GM13977 (cell line): ENCODE measurements at regions not wholly inside any gene's neighbourhood (a gene's known extent, or its start where the extent isn't known, plus 50 kb on each side); places are given as distances from the start of the nearest gene placed in this dataset.

Experiments
- DNase-seq: peaks from one replicate; pipeline ENCODE4 v3.0.0; 2012; ENCODE audit warnings: low spot score
- in situ Hi-C: fragments of 300-500 bp; cut with MboI; formaldehyde crosslinking; loops from one replicate; pipeline ENCODE4 v1.12.0; 2022; ENCODE audit warnings: low sequenced_read_pairs, low pct_unique_long_range_greater_than_20kb, mixed read lengths, inconsistent platforms; ENCODE audit not compliant: unreplicated experiment
- TF ChIP-seq, protein P1 (sequence below): IDR thresholded peaks from 2 replicates; pipeline ENCODE4 v1.5.1; 2012; ENCODE audit warnings: mild to moderate bottlenecking, control low read depth; ENCODE audit not compliant: insufficient read depth; ENCODE audit errors: extremely low read depth, missing control alignments

DNA sequence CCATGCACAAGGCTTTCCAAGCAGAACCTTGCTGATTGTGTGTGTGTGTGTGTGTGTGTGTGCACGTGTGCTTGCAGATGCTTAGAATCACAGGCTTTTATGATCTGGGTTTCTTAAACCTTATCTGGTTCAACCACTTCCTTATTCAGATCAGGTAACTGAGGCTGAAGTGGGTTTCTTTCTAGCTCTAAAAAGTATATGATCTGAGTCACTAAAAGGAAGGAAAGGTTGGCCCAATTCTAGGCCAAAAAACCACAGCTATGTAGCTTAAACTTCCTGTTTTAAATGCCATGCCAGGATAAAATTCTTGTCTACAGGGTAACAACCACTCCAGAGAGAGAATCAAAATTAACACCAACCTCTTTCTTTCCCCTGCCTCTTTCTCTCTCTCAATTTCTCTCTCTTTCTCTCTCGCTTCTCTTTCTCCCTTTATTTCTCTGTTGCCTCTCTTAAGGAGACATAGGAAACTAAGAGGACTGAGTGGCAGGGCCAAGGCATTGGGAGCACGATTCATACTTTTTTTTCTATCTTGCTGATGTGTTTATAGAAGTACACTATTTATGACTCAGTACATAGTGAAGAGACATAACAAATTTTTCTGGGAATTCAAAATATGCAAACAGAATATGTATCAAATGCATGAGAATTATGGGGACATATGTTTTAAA, 140.3 kb downstream of the TRIB2 start:
- TF ChIP-seq, protein P1, sequence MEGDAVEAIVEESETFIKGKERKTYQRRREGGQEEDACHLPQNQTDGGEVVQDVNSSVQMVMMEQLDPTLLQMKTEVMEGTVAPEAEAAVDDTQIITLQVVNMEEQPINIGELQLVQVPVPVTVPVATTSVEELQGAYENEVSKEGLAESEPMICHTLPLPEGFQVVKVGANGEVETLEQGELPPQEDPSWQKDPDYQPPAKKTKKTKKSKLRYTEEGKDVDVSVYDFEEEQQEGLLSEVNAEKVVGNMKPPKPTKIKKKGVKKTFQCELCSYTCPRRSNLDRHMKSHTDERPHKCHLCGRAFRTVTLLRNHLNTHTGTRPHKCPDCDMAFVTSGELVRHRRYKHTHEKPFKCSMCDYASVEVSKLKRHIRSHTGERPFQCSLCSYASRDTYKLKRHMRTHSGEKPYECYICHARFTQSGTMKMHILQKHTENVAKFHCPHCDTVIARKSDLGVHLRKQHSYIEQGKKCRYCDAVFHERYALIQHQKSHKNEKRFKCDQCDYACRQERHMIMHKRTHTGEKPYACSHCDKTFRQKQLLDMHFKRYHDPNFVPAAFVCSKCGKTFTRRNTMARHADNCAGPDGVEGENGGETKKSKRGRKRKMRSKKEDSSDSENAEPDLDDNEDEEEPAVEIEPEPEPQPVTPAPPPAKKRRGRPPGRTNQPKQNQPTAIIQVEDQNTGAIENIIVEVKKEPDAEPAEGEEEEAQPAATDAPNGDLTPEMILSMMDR, result no peak
- in situ Hi-C loops, result no loop called here
- DNase-seq, result no peak

DNA sequence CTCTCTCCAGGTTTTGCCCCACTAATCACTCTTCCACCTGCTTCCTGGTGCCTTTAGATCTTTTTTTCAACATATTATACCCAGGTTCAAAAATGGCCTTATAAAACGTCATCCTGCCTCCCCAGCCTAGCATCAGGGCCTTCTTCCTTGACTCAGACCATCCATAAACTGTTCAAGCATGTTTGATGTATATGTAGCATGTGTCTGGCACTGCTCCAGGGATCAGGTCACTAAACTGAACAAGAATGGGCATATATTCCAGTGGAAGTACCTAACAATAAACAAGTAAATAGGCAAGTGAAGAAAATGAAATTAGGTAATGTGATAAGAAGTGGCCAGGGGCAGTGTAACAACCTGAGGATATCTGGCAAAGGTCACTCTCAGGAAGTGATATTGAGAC, 141.2 kb downstream of the TRIB2 start:
- TF ChIP-seq, protein P1, result no peak
- in situ Hi-C loops, result no loop called here
- DNase-seq, result no peak

DNA sequence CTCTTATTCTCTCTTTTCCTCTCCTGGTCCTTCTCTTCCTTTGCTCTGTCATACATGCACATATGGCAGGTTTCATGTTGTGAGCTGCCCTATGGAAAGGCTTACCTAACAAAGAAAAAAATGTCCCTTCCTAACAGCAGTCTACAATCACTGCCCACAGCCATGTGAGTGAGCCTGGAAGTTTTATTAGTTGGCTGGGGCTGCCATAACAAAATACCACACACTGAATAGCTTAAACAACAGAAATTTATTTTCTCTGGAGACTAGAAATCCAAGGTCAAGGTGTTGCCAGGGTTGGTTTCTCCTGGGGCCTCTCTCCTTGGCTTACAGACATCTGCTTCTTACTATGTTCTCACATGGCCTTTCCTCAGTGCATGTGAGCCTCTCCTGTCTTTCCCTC, 142.1 kb downstream of the TRIB2 start:
- TF ChIP-seq, protein P1, result no peak
- in situ Hi-C loops, result no loop called here
- no peak for DNase-seq

DNA sequence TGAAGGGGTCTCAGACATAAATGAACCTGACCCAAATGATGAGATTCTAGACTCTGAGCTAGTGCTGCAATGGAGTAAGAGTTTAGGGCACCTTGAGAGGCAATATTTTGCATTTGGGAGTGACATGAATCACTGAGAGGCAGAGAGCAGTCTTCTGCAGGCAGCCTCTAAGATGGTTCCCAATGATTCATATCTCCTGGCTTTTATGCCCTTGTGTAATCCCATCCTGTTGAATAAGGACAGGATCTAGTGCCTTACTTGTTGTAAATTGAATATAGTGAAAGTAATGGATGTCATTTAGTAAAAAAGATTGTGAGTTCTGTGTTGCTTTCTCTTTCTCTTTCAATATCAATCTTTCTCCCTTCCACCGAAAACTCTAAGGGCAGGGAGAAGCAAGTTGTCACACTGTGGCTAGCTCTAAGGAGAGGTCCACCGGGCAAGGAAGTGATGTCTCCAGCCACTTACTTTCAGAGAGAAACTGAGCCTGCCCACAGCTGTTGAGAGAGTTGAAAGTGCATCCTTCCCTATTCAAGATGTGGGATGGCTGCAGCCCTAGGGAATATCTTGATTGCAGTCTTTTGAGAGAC, 144.7 kb downstream of the TRIB2 start:
- TF ChIP-seq, protein P1, result no peak
- in situ Hi-C loops, result no loop called here

DNA sequence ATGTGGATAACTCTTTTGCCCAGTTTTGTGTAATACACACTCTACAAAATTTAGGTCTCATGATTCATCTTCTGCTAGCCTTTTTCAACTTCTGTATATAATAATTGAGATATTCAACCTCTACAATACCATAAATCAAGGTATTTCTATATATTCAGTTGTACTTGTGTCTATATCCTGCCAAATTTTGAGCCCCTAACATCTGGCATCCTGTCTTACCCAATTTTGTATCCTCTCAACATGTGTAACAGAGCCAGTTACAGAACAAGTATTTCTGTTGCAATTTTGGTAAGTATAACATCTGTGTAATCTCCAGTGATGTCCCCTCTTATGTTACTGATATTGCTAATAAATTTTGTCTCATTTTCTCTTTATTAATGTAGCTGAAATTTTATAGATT, 145.8 kb downstream of the TRIB2 start:
- no peak for DNase-seq
- in situ Hi-C loops, result no loop called here
- TF ChIP-seq, protein P1, result no peak

More for the DNA sequence above, 144.7 kb downstream of the TRIB2 start:
- DNase-seq, result no peak

DNA sequence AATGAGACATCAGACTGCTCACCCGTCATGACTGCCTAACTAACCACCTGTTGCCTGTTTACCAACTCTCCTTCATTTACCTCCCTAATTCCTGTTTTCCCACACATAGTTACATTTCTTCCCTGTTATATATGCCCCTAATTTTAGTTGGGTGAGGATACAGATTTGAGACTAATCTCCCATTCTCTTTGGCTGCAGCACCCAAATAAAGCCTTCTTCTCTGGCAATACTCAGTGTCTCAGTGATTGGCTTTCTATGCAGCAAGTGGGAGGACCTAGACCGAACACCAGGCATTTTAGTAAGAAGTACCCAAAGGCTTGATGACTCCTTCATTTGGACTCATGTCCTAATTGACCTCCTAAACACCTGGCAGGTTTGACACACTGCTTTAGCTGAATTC, 147.2 kb downstream of the TRIB2 start:
- TF ChIP-seq, protein P1, result no peak
- DNase-seq, result no peak
- in situ Hi-C loops, result no loop called here
